ENCODE measurements at regions not wholly inside any gene's neighbourhood (a gene's known extent, or its start where the extent isn't known, plus 50 kb on each side); places are given as distances from the start of the nearest gene placed in this dataset.

- H3K4me3 ChIP-seq (ENCODE audit: low read depth, low read length), result no peak overlapping the region
- TF ChIP-seq CTCF (conservative IDR thresholded peaks at IDR 0.05; ENCODE audit: low read depth, low read length), result no peak
Measured at GRCh38 chr4:133995243-133995960, 206.2 kb downstream of the PABPC4L start.

GRCh38 chr4:133982533-133983224, 218.9 kb downstream of the PABPC4L start:
- H3K4me3 ChIP-seq (ENCODE audit: low read depth, low read length), result no peak overlapping the region
- no peak for TF ChIP-seq CTCF (conservative IDR thresholded peaks at IDR 0.05; ENCODE audit: low read depth, low read length)
- peak; percentile 23 for DNase-seq (ENCODE audit: low read depth)

More at GRCh38 chr4:133995243-133995960, 206.2 kb downstream of the PABPC4L start:
- no peak for DNase-seq (ENCODE audit: low read depth)

- no peak for DNase-seq (ENCODE audit: low read depth)
- H3K4me3 ChIP-seq (ENCODE audit: low read depth, low read length), result no peak overlapping the region
- TF ChIP-seq CTCF (conservative IDR thresholded peaks at IDR 0.05; ENCODE audit: low read depth, low read length), result no peak
Measured at GRCh38 chr4:133981327-133981726, 220.3 kb downstream of the PABPC4L start.

- no peak for TF ChIP-seq CTCF (conservative IDR thresholded peaks at IDR 0.05; ENCODE audit: low read depth, low read length)
- DNase-seq (ENCODE audit: low read depth), result no peak
- no peak overlapping the region for H3K4me3 ChIP-seq (ENCODE audit: low read depth, low read length)
Measured at GRCh38 chr4:133972586-133972985, 229.0 kb downstream of the PABPC4L start.

GRCh38 chr4:133969202-133969848, 232.3 kb downstream of the PABPC4L start:
- TF ChIP-seq CTCF (conservative IDR thresholded peaks at IDR 0.05; ENCODE audit: low read depth, low read length), result peak; percentile 2
- no peak overlapping the region for H3K4me3 ChIP-seq (ENCODE audit: low read depth, low read length)
- peak; percentile 75 for DNase-seq (ENCODE audit: low read depth)

- no peak for DNase-seq (ENCODE audit: low read depth)
- H3K4me3 ChIP-seq (ENCODE audit: low read depth, low read length), result no peak overlapping the region
- no peak for TF ChIP-seq CTCF (conservative IDR thresholded peaks at IDR 0.05; ENCODE audit: low read depth, low read length)
Measured at GRCh38 chr4:133968174-133968573, 233.4 kb downstream of the PABPC4L start.

All from choroid plexus epithelial cell (primary cell).